Esophagus muscularis mucosa (tissue), 4 donors: ENCODE measurements at regions not wholly inside any gene's neighbourhood (a gene's known extent, or its start where the extent isn't known, plus 50 kb on each side); places are given as distances from the start of the nearest gene placed in this dataset.
"Not testable (repeated sequence)": the region's sequence is repeated elsewhere in the genome, so short reads cannot be mapped to it uniquely, and the experiment has no call there.

Source experiments
- DNase-seq: peaks from one replicate; pipeline ENCODE4 v3.0.0-alpha.2; 2017; ENCODE audit errors: extremely low spot score
- H3K27ac ChIP-seq, 4 donors: fragments of 200-600 bp; sonication (generic); replicated peaks in 1 of 4; 1 replicate in 3 of 4; 2 replicates in 1 of 4; pipeline ENCODE4 v1.5.1; 2016 to 2019; ENCODE audit warnings: mild to moderate bottlenecking in 1 of 4
- H3K27me3 ChIP-seq, 4 donors: fragments of 200-600 bp; sonication (generic); one replicate each; pipeline versions ENCODE4 v1.5.1 to v1.6.0; 2016 to 2019
- H3K36me3 ChIP-seq, 4 donors: fragments of 200-600 bp; sonication (generic); one replicate each; pipeline ENCODE4 v1.5.1; 2016 to 2019
- H3K4me1 ChIP-seq, 4 donors: fragments of 200-600 bp; sonication (generic); one replicate each; pipeline ENCODE4 v1.5.1; 2016 to 2019
- H3K4me3 ChIP-seq, 4 donors: fragments of 200-600 bp; sonication (generic); 1 replicate in 2 of 4; 2 replicates in 2 of 4; pipeline ENCODE4 v1.5.1; 2016 to 2019; ENCODE audit warnings: mild to moderate bottlenecking in 4 of 4, moderate library complexity in 1 of 4
- H3K9me3 ChIP-seq, 4 donors: fragments of 200-600 bp; sonication (generic); 1 replicate in 3 of 4; 2 replicates in 1 of 4; pipeline ENCODE4 v1.5.1; 2016 to 2019
- EP300 ChIP-seq: sonication (generic); formaldehyde crosslinking; IDR thresholded peaks from one replicate; pipeline ENCODE4 v1.6.1; 2017; ENCODE audit warnings: antibody characterized with exemption
- POLR2A ChIP-seq: fragments of 450-650 bp; IDR thresholded peaks from one replicate; pipeline ENCODE4 v1.6.1; 2017; ENCODE audit warnings: antibody characterized with exemption, moderate library complexity, mild to moderate bottlenecking, low read depth
- POLR2AphosphoS5 ChIP-seq, 2 donors: sonication (generic); formaldehyde crosslinking; IDR thresholded peaks; one replicate each; pipeline ENCODE4 v1.6.1; 2017; ENCODE audit warnings: antibody characterized with exemption in 2 of 2
- WGBS: methylation state at CpG from one replicate; pipeline ENCODE4 v1.1.5; 2018; 5-methylcytosine and 5-hydroxymethylcytosine counted together
- intact Hi-C: fragments of 100-400 bp; cut with DNase I; formaldehyde crosslinking; loops from one replicate; pipeline ENCODE4 v1.15.1; 2023
- TF ChIP-seq, protein P1 (sequence below), 3 experiments: fragments of 200-600 bp in 2 of 3; fragments of 450-650 bp in 1 of 3; sonication (generic) in 2 of 3; IDR thresholded peaks; one replicate each; pipeline ENCODE4 v1.5.1; 2017 to 2019; ENCODE audit warnings: antibody characterized with exemption in 3 of 3, mild to moderate bottlenecking in 2 of 3, moderate library complexity in 1 of 3

DNA sequence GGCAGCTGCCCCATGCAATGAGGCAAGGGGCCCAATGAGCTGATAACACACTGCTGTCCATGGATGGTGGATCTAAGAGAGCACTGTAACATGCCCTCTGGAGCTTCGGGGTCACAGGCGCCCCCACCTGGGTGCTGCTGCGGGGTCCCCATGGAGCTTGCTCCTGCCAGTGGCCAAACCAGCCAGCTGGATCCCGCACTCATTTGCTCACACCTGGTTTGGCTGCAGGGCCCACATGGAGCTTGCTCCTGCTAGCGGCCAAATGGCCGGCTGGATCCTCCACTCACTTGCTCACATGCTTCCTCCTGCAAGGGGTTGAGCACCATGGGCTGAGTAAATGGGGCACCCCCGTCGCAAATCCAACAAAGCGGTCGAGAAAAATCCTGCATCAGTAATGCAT lies 68.3 kb upstream of the ARL15 start:
- Histone ChIP-seq H3K9me3 (no peaks in the 10 kb centered on the region), H3K27me3 (no peaks in the 10 kb centered on the region), H3K4me1 (no peaks in the 10 kb centered on the region), H3K27ac (no peak overlapping the region), H3K4me3 (no peak overlapping the region), H3K36me3 (no peaks in the 10 kb centered on the region)
- TF ChIP-seq, protein P1, sequence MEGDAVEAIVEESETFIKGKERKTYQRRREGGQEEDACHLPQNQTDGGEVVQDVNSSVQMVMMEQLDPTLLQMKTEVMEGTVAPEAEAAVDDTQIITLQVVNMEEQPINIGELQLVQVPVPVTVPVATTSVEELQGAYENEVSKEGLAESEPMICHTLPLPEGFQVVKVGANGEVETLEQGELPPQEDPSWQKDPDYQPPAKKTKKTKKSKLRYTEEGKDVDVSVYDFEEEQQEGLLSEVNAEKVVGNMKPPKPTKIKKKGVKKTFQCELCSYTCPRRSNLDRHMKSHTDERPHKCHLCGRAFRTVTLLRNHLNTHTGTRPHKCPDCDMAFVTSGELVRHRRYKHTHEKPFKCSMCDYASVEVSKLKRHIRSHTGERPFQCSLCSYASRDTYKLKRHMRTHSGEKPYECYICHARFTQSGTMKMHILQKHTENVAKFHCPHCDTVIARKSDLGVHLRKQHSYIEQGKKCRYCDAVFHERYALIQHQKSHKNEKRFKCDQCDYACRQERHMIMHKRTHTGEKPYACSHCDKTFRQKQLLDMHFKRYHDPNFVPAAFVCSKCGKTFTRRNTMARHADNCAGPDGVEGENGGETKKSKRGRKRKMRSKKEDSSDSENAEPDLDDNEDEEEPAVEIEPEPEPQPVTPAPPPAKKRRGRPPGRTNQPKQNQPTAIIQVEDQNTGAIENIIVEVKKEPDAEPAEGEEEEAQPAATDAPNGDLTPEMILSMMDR (IDR thresholded peaks at IDR 0.05): no peak
- no peak for TF ChIP-seq POLR2AphosphoS5 (IDR thresholded peaks at IDR 0.05)
- no peak for TF ChIP-seq EP300
- no peak for TF ChIP-seq POLR2A
- no peak for DNase-seq
- intact Hi-C loops: no loop called here
- 98% methylated on average over 8 of the region's 10 CpGs for WGBS

DNA sequence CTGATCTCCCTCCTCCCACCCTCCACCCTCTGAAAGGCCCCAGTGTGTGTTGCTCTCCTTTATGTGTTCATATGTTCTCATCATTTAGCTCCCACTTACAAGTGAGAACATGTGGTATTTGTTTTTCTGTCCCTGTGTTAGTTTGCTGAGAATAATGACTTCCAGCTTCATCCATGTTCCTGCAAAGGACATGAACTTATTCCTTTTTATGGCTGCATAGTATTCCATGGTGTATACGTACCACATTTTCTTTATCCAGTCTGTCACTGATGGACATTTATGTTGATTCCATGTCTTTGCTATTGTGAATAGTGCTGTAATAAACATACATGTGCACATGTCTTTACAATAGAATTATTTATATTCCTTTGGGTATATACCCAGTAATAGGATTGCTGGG lies 67.0 kb upstream of the ARL15 start:
- H3K36me3 ChIP-seq, H3K27ac ChIP-seq, intact Hi-C loops, H3K4me3 ChIP-seq, H3K4me1 ChIP-seq, DNase-seq, H3K27me3 ChIP-seq, H3K9me3 ChIP-seq: not testable (repeated sequence)
- WGBS: 86% methylated on average over 1 of the region's 1 CpG

DNA sequence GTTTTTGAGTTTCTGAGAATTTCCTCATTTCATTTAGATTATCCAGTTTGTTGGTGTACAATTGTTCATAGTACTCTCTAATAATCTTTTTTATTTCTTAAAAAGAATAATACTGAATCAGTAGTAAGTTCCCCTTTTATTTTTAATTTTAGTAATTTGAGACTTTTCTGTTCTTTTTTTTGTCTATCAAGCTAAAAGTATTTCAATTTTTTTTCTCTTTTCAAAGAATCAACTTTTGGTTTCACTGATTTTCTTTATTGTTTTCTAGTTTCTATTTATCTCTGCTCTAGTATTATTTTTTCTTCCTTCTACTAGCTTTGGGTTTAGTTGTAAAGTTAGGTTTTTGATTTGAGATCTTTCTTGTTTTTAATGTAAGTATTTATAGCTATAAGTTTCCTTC lies 60.6 kb upstream of the ARL15 start:
- no peaks in the 10 kb centered on the region for H3K27me3 ChIP-seq

DNA sequence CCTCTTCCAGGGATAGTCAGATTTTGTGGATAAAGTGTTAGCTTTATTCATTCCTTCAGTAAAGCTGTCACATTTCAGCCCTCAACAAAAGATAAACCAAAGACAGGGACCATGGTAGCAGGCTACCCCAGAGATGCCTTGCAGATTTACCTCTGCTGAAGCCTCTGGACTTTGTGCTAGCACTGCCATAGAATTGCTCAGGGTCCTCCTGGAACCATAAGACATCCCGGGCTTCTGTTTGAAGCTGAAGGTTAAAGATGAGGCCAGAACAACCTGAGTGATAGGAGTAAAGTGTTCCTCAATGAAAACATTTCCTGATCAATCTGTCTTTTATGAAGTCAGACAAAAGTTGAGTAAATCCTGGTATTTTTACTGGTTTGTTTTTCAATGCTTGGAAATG lies 57.5 kb upstream of the ARL15 start:
- Histone ChIP-seq H3K4me3 (no peak overlapping the region), H3K27me3 (no peaks in the 10 kb centered on the region), H3K9me3 (no peaks in the 10 kb centered on the region), H3K36me3 (no peaks in the 10 kb centered on the region), H3K27ac (no peak overlapping the region), H3K4me1 (no peaks in the 10 kb centered on the region)
- DNase-seq: no peak
- no peak for TF ChIP-seq POLR2A
- TF ChIP-seq EP300: no peak
- TF ChIP-seq, protein P1 (IDR thresholded peaks at IDR 0.05): no peak
- no peak for TF ChIP-seq POLR2AphosphoS5 (IDR thresholded peaks at IDR 0.05)
- intact Hi-C loops: no loop called here
- 94% methylated on average over 1 of the region's 1 CpG for WGBS

More for the DNA sequence above, 60.6 kb upstream of the ARL15 start:
- no peak for DNase-seq
- no peaks in the 10 kb centered on the region for H3K4me1 ChIP-seq
- TF ChIP-seq POLR2A: no peak
- TF ChIP-seq, protein P1 (IDR thresholded peaks at IDR 0.05): no peak
- TF ChIP-seq POLR2AphosphoS5 (IDR thresholded peaks at IDR 0.05): no peak
- no peak for TF ChIP-seq EP300
- no peaks in the 10 kb centered on the region for H3K9me3 ChIP-seq
- no peak overlapping the region for H3K4me3 ChIP-seq
- no peaks in the 10 kb centered on the region for H3K36me3 ChIP-seq
- H3K27ac ChIP-seq: no peak overlapping the region
- intact Hi-C loops: no loop called here

DNA sequence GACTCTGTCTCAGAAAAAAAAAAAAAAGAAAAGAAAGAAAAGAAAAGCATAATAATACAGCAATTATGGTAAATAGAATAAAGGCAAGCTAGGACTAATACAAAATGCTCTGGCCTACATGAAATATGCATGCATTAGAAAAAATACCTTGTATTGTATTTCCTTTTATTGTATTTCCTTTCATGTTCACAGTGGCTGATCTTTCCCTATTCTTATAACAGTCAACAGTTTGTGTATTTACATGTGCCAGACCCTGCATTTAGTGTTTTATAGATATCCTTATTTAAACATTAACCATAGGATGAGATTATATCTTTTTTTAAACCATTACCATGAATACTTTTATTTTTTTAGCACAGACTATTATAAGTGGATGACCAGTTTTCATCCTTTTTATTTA lies 56.3 kb upstream of the ARL15 start:
- TF ChIP-seq POLR2AphosphoS5 (IDR thresholded peaks at IDR 0.05): no peak
- TF ChIP-seq, protein P1 (IDR thresholded peaks at IDR 0.05): no peak
- no peak for TF ChIP-seq EP300
- TF ChIP-seq POLR2A: no peak
- no peaks in the 10 kb centered on the region for H3K36me3 ChIP-seq

More for the DNA sequence above, 56.3 kb upstream of the ARL15 start:
- no peak for DNase-seq
- no peak overlapping the region for H3K27ac ChIP-seq
- H3K4me3 ChIP-seq: no peak overlapping the region
- H3K27me3 ChIP-seq: no peaks in the 10 kb centered on the region
- no peaks in the 10 kb centered on the region for H3K9me3 ChIP-seq
- peaks cover 0 to 7% (median 3%) of the 10 kb centered on the region in 4 donors for H3K4me1 ChIP-seq
- intact Hi-C loops: no loop called here
